ENCODE measurements at regions not wholly inside any gene's neighbourhood (a gene's known extent, or its start where the extent isn't known, plus 50 kb on each side); places are given as distances from the start of the nearest gene placed in this dataset.
"Not testable (repeated sequence)": the region's sequence is repeated elsewhere in the genome, so short reads cannot be mapped to it uniquely, and the experiment has no call there.

DNA sequence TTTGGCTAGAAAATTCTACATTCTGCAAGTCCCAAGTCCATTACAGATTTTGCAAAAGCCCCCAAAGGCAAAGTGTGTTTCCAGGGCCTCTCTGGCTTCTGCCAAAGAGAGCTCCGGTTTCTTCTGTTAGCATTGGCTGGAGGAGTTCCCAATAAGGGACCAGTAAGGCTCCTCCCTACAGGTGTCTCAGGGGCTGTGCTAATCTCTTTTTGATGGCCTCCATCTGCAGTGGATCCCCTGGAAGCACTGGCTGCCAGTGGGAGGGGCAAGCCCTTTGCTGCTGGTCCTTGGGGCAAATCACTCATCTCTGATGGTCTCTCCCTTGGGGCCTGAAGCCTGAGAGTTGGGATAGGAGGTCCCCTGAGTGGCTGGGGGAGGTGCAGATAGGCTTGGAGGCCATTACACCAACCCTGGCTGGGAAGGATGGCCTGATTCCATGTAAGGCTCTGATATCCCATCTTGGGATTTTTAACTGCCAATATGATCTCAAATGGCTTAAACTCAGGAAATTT lies 89.1 kb upstream of the USP24 start:
- peak; percentile 63 for DNase-seq

- no peak for DNase-seq
Measured at GRCh38 chr1:55302972-55303371, 87.8 kb upstream of the USP24 start.

DNA sequence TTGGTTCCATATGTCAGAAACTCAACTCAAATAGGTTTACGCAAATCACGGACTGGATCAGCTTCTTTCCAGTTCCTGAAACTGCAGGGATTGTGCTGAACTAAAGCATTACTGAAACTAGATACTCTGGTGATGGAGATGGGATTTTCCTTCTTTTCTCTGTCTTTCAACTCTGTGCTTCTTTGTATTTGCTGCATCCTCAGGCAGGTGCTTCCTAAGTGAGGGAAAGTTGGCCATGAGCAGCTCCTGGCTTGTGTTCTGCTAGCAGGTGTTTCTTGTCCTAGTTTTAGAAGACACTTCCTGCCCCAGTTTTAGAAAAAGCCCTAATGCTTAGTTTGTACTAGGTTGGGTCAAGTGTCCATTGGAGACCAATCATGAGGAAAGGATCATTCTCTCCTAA lies 86.7 kb upstream of the USP24 start:
- DNase-seq, result no peak

- no peak for DNase-seq
Measured at GRCh38 chr1:55300975-55301374, 85.8 kb upstream of the USP24 start.

DNA sequence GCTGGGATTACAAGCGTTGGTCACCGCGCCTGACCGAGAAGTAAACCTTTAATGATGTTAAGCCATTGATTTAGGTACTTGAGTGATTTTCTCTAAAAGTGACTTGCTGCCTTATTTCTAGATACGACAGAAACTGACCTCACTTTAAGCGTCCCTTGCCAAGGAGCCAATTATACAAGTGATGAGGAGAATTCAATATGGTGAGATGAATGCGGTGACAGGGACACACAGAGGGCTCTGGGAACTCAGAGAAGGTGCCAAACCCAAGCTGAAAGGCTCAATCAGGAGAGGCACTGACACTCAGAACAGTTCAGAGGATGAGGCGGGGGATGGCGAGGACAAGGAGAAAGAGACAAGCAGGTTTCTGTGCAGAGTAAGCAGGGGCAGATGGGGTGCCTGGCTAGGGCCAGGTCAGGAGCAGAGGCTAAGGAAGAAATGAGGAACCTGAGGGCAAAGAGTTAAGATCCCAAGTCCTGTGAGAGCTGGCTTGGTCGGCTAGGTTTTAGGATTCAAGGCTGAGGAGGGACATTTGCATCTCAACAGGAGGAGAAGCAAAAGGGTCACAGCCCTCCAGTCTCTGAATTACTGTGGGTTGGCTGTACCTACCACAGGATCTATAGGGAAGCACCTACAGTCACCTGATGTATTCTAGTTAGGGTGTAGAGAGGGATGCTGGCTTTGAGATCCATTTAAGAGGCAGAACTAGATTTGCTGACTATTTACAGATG lies 83.2 kb upstream of the USP24 start:
- no peak for DNase-seq

GRCh38 chr1:55296247-55296646 lies 81.1 kb upstream of the USP24 start:
- not testable (repeated sequence) for DNase-seq

GRCh38 chr1:55289614-55290013 lies 74.5 kb upstream of the USP24 start:
- DNase-seq, result no peak

- DNase-seq, result no peak
Measured at GRCh38 chr1:55289042-55289441, 73.9 kb upstream of the USP24 start.

GRCh38 chr1:55288245-55288644 lies 73.1 kb upstream of the USP24 start:
- no peak for DNase-seq

DNA sequence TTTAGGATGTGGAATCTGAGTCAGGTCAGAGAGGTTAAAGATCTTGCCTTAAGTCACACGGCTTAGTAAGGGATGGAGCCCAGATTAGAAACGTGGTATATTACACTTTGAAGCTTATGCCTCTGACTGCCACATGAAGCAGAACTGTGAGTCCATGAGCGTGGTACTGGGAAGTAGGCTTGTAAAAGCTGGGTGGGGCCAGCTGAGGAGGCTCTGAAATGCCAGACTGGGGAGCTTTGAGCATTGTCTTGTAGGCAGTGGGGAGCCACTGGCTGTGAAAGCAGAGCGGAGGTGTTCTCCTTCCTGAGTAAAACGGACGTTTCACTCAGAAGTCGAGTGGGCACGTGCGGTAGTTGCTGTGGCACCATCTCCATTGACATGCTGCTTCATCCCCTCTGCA lies 72.6 kb upstream of the USP24 start:
- no peak for DNase-seq

DNA sequence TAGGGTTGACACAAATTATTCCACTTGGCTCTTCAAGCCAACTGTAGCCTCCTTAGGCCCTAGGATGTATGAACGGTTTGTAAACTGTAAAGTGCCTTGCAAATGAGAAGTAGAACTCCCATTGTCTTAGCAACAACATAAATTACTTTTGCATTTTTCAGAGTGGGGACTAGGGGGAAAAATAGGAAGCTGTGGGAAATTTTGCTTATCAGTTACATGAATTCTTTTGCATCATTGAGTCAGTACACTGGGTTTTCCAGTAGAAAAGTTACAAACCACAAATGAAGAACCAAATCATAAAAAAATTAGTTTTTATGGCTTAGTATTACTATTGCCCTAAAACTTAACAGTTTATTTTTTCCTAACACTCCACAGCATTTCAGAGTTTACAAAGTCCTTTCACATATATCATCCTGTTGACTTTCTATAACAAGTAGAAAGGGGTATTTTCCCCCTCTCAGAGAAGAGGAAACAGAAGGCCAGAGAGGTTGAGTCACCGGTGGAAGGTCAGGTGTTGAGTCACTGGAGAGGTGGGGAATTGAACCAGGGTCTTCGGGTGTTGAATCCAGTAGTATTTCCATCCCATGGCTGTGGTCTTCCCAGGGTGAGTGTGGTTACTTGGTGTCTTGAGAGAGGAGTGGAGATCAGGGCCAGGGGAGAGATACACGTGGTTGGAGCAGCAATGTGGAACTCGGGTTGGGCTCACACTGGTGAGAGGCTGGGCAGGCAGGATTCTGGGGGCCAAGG lies 71.9 kb upstream of the USP24 start:
- DNase-seq, result no peak

- no peak for DNase-seq
Measured at GRCh38 chr1:55285834-55286233, 70.7 kb upstream of the USP24 start.

DNA sequence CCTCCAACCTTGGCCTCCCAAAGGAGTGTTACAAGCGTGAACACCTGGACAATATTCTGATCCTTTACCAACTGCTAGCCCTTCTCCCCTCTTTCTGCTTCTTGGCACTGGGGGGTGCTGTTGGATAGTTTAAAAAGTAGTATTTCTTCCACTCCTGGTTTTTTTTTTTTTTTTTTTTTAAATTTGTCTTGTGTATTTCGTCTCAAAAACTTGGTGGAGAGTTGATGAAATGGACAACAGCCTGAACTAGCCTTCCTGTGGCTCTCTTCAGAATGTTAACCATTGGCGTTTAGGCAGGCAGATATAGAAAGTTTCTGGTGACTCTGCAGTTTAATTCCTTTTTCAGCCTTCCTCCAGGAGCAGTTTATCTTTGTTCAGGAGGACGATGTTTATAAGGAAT lies 69.7 kb upstream of the USP24 start:
- peak; percentile 70 for DNase-seq

DNA sequence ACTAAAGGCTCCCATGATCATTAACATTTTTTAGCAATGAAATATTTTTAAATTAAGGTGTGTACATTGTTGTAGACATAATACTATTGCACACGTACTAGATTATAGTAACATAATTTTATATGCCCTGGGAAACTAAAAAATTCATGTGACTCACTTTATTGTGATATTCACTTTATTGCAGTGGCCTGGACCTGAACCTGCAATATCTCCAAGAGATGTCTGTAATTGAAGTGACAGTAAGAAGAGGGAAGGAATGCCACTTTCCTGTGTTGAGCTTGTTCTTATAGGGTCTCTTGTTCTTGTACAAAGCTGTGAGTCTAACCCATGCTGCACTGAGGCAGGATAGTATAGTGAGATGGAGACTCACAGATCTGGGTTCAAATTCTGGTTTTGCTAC lies 66.9 kb upstream of the USP24 start:
- no peak for DNase-seq

DNA sequence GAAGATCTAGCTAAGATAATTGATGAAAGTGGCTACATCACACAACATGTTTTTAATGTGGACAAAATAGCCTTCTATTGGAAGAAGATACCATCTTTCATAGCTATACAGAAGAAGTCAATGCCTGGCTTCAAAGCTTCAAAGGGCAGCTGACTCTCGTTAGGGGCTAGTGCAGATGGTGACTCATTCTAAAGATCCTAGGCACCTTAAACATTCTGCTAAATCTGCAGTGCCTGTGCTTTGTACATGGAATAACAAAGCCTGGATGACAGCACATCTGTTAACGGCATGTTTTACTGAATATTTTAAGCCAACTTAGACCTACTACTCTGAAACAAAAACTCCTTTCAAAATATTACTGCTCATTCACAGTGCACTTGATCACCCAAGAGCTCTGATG lies 65.6 kb upstream of the USP24 start:
- no peak for DNase-seq

GRCh38 chr1:55279627-55280026 lies 64.5 kb upstream of the USP24 start:
- DNase-seq, result no peak

DNA sequence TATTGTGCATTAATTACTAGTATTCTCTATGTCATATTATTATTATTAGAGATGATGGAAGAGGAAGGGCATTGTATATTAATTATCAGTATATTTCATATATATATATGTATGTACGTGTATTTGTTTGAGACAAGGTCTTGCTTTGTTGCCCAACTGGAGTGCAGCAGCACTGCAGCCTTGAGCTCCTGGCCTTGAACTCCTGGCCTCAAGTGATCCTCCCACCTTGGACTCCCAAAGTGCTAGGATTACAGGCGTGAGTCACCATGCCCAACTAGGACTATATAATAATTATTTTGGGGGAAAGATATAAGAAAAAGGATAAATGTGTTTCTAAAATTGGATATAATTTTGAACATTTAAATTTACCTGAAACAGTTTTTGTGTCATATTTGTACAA lies 63.2 kb upstream of the USP24 start:
- DNase-seq, result no peak

DNA sequence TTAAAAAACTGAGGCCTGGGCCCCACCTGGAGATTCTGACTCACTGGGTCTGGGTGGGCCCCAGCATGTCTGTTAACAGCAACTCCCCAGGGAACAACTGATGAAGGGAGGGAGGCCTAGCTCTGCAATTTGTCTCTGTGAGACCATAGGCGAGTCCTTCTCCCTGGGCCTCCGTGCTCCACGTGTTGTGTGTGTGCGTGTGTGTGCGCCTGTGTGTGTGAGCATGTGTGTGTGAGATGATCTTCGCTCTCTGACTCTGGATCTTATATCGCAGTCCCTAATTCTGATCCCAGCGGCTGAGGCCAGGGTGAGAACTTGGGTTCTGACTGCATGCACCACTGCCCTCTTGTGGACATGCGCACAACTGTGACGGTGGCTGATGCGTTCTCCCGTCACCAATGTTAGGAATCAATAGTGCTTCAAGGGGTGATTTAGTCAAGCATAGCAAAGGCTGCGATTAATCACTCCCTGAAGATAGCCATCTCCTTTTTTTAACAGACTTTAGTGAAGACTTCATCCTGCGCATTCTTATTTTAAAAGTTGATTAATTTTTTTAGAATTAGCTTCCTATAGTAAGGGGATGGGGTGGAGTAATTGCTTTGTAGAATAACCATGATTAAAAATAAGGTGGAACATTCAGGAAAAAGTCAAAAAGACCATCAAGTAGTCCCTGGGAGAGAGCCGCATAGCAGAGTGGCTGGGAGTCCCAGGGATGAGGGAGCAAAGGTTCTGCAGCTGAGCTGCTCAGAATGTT lies 62.4 kb upstream of the USP24 start:
- DNase-seq, result peak; percentile 71

- no peak for DNase-seq
Measured at GRCh38 chr1:55276671-55277376, 61.7 kb upstream of the USP24 start.

GRCh38 chr1:55275941-55276341 lies 60.8 kb upstream of the USP24 start:
- no peak for DNase-seq

- DNase-seq, result no peak
Measured at GRCh38 chr1:55275151-55275748, 60.1 kb upstream of the USP24 start.

DNA sequence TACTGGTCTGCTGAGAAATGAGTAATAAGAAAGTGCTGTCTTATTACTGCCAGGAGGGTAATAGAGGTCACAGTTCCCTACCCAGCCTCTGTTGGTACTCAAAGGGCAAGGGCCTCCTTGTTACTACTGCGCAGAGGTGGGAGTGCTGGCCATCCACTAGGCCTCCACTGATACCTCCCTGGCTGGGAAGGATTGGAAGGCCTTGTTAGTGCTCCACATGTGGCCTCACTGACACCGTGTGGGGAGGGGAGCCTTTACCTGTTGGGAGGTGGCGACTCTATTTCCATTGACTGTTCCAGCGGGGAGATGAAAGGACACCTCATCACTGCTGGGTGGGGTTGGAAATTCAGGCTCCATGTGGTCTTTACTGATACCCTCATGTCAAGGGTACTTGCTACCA lies 57.8 kb upstream of the USP24 start:
- no peak for DNase-seq
